Endothelial cell of umbilical vein (primary cell): ENCODE measurements at regions not wholly inside any gene's neighbourhood (a gene's known extent, or its start where the extent isn't known, plus 50 kb on each side); places are given as distances from the start of the nearest gene placed in this dataset.

Experiments used
- CTCF ChIP-seq, 2 donors: IDR thresholded peaks; 1 replicate in 1 of 2; 2 replicates in 1 of 2; pipeline ENCODE4 v1.5.1; 2011; ENCODE audit warnings: low read length in 2 of 2, mild to moderate bottlenecking in 2 of 2, moderate library complexity in 2 of 2, control low read depth in 1 of 2, inconsistent platforms in 1 of 2, low read depth in 1 of 2; ENCODE audit not compliant: insufficient read depth in 1 of 2; ENCODE audit errors: extremely low read depth in 1 of 2
- EZH2 ChIP-seq: IDR thresholded peaks from 2 replicates; pipeline ENCODE4 v1.6.1; 2012; ENCODE audit warnings: borderline replicate concordance, low read depth, mild to moderate bottlenecking, moderate library complexity, low read length, inconsistent platforms; ENCODE audit not compliant: severe bottlenecking
- FOS ChIP-seq: IDR thresholded peaks from 2 replicates; pipeline ENCODE4 v1.6.1; 2011; ENCODE audit warnings: mild to moderate bottlenecking, low read length, moderate library complexity, borderline replicate concordance; ENCODE audit not compliant: insufficient read depth
- GATA2 ChIP-seq: IDR thresholded peaks from 2 replicates; pipeline ENCODE4 v1.7.0; 2011; ENCODE audit warnings: low read depth, mild to moderate bottlenecking, moderate library complexity, mixed read lengths, low read length; ENCODE audit not compliant: insufficient read length, insufficient read depth
- JUN ChIP-seq: IDR thresholded peaks from 2 replicates; pipeline ENCODE4 v1.6.1; 2011; ENCODE audit warnings: borderline replicate concordance, low read depth; ENCODE audit not compliant: insufficient read length, insufficient read depth
- MAX ChIP-seq: IDR thresholded peaks from 2 replicates; pipeline ENCODE4 v1.6.1; 2011; ENCODE audit not compliant: insufficient read depth, insufficient read length
- MYC ChIP-seq: IDR thresholded peaks from one replicate; pipeline ENCODE4 v1.6.1; 2011; ENCODE audit warnings: mild to moderate bottlenecking, low read depth, low read length
- POLR2A ChIP-seq: IDR thresholded peaks from 2 replicates; pipeline ENCODE4 v1.6.1; 2012; ENCODE audit warnings: low read depth, mild to moderate bottlenecking, control low read depth, low read length
- POLR2AphosphoS5 ChIP-seq: IDR thresholded peaks from 2 replicates; pipeline ENCODE4 v1.6.1; 2012; ENCODE audit warnings: low read depth, mild to moderate bottlenecking, control low read depth, low read length, moderate library complexity; ENCODE audit not compliant: insufficient read depth

GRCh38 chr13:79735228-79735627, 254.3 kb downstream of the NDFIP2 start:
- TF ChIP-seq CTCF (IDR thresholded peaks at IDR 0.05; ENCODE audit: extremely low read depth in 1 of 2, insufficient read depth in 1 of 2, low read depth in 1 of 2, low read length in 2 of 2) (no peak), POLR2A (no peak), EZH2 (no peak), MAX (no peak), POLR2AphosphoS5 (no peak), FOS (no peak), JUN (no peak), MYC (no peak), GATA2 (no peak)
